Skeletal muscle tissue (tissue), 3 donors: ENCODE measurements at regions not wholly inside any gene's neighbourhood (a gene's known extent, or its start where the extent isn't known, plus 50 kb on each side); places are given as distances from the start of the nearest gene placed in this dataset.

Source experiments
- H3K27ac ChIP-seq: one replicate; pipeline ENCODE4 v1.7.0; 2013; ENCODE audit warnings: mild to moderate bottlenecking, low read depth, low read length, inconsistent platforms
- H3K27me3 ChIP-seq, 3 donors: one replicate each; pipeline ENCODE4 v1.7.0; 2013; ENCODE audit warnings: low read length in 3 of 3; ENCODE audit not compliant: control insufficient read depth in 3 of 3, insufficient read depth in 3 of 3
- H3K36me3 ChIP-seq, 3 donors: one replicate each; pipeline ENCODE4 v1.7.0; 2013; ENCODE audit warnings: low read length in 3 of 3; ENCODE audit not compliant: control insufficient read depth in 3 of 3, insufficient read depth in 3 of 3
- H3K4me1 ChIP-seq, 3 donors: one replicate each; pipeline ENCODE4 v1.7.0; 2013; ENCODE audit warnings: low read length in 3 of 3, mild to moderate bottlenecking in 3 of 3; ENCODE audit not compliant: control insufficient read depth in 3 of 3, insufficient read depth in 3 of 3
- H3K4me3 ChIP-seq, 3 donors: one replicate each; pipeline ENCODE4 v1.7.0; 2013; ENCODE audit warnings: low read length in 3 of 3
- H3K9ac ChIP-seq, 3 donors: one replicate each; pipeline ENCODE4 v1.7.0; 2013; ENCODE audit warnings: low read length in 3 of 3, mild to moderate bottlenecking in 3 of 3, moderate library complexity in 2 of 3, low read depth in 1 of 3
- H3K9me3 ChIP-seq, 3 donors: one replicate each; pipeline ENCODE4 v1.7.0; 2013; ENCODE audit warnings: low read length in 3 of 3; ENCODE audit not compliant: control insufficient read depth in 3 of 3
- donor health status: Osteomylitis.

- Histone ChIP-seq H3K36me3 (no peaks in the 10 kb centered on the region), H3K4me3 (no peak overlapping the region), H3K9ac (no peak overlapping the region), H3K4me1 (no peaks in the 10 kb centered on the region), H3K27me3 (no peaks in the 10 kb centered on the region), H3K9me3 (no peaks in the 10 kb centered on the region), H3K27ac (no peak overlapping the region)
These were observed 366.2 kb downstream of the DHX35 start for GRCh38 chr20:39328347-39328746.

GRCh38 chr20:39326050-39326449, 363.9 kb downstream of the DHX35 start:
- H3K36me3 ChIP-seq = no peaks in the 10 kb centered on the region
- H3K27ac ChIP-seq = no peak overlapping the region

DNA sequence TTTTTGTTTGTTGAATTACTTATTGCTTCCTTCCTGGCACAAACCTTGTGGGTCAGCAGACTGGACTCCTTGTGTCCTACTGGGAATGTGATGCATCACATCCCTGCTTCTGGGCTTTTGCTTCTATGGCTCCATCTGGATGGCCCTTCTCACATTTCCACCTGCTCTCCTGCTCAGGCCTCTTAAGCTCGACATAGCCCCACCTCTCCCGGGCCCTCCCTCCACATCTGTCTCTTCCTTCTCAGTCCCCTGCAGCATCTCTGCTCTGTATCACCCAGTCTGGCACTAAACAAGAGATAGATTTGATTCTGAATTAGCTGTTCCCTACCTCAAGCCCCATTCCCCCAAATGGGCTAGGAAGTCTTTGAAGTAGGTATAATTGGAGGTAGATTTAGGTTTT, 356.8 kb downstream of the DHX35 start:
- H3K4me3 ChIP-seq = no peak overlapping the region
- no peaks in the 10 kb centered on the region for H3K36me3 ChIP-seq
- no peaks in the 10 kb centered on the region for H3K27me3 ChIP-seq
- no peak overlapping the region for H3K9ac ChIP-seq
- no peaks in the 10 kb centered on the region for H3K9me3 ChIP-seq
- no peaks in the 10 kb centered on the region for H3K4me1 ChIP-seq
- no peak overlapping the region for H3K27ac ChIP-seq

More at GRCh38 chr20:39326050-39326449, 363.9 kb downstream of the DHX35 start:
- H3K9ac ChIP-seq = no peak overlapping the region
- H3K4me1 ChIP-seq = no peaks in the 10 kb centered on the region
- no peaks in the 10 kb centered on the region for H3K9me3 ChIP-seq
- H3K27me3 ChIP-seq = no peaks in the 10 kb centered on the region
- no peak overlapping the region for H3K4me3 ChIP-seq

GRCh38 chr20:39312676-39313075, 350.5 kb downstream of the DHX35 start:
- Histone ChIP-seq H3K27me3 (no peaks in the 10 kb centered on the region), H3K4me3 (no peak overlapping the region), H3K36me3 (no peaks in the 10 kb centered on the region), H3K9me3 (no peaks in the 10 kb centered on the region), H3K9ac (no peak overlapping the region), H3K27ac (no peak overlapping the region), H3K4me1 (peaks cover 0 to 2% (median 2%) of the 10 kb centered on the region in 3 donors)

GRCh38 chr20:39311851-39312506, 349.8 kb downstream of the DHX35 start:
- Histone ChIP-seq H3K36me3 (no peaks in the 10 kb centered on the region), H3K4me3 (no peak overlapping the region), H3K27ac (no peak overlapping the region), H3K9me3 (no peaks in the 10 kb centered on the region), H3K27me3 (no peaks in the 10 kb centered on the region), H3K4me1 (peaks cover 0 to 2% (median 2%) of the 10 kb centered on the region in 3 donors), H3K9ac (no peak overlapping the region)

DNA sequence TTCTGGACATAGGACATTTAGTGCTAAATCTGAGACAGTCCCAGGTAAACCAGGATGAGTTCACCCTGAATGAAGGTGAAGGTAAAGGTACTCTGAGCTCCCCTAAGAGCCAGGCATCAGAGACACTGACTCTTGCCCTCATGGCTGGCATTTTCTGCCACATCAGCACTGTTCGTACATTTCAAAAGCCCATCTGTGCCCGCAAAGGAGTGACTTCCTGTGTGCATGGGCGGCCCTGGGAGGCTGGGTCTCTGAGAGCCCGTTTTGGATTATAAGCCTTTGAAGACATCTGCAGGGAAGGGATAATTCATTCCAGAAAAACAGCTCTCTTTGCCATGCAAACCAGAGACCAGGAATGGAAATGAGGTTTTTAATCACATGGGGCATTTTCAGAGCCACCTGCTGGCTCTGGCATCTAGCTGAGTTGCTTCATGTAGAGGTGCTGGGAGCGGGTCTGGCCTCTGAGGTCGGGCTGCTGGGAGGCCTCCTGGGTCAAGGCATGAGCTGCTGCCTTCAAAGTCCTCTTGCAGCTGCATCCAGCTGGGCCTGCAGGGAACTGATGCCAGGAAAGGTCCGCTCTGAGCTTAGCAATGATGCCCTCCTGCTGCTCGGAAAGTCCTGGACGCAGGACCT, 348.3 kb downstream of the DHX35 start:
- Histone ChIP-seq H3K36me3 (no peaks in the 10 kb centered on the region), H3K4me3 (no peak overlapping the region), H3K27ac (no peak overlapping the region), H3K27me3 (no peaks in the 10 kb centered on the region), H3K9me3 (no peaks in the 10 kb centered on the region), H3K9ac (no peak overlapping the region), H3K4me1 (peaks cover 0 to 2% (median 2%) of the 10 kb centered on the region in 3 donors)

GRCh38 chr20:39309458-39309857, 347.3 kb downstream of the DHX35 start:
- H3K4me1 ChIP-seq = peaks cover 0 to 2% (median 2%) of the 10 kb centered on the region in 3 donors
- no peaks in the 10 kb centered on the region for H3K27me3 ChIP-seq
- H3K36me3 ChIP-seq = no peaks in the 10 kb centered on the region
- no peak overlapping the region for H3K9ac ChIP-seq
- no peak overlapping the region for H3K27ac ChIP-seq
- H3K9me3 ChIP-seq = no peaks in the 10 kb centered on the region
- H3K4me3 ChIP-seq = no peak overlapping the region

DNA sequence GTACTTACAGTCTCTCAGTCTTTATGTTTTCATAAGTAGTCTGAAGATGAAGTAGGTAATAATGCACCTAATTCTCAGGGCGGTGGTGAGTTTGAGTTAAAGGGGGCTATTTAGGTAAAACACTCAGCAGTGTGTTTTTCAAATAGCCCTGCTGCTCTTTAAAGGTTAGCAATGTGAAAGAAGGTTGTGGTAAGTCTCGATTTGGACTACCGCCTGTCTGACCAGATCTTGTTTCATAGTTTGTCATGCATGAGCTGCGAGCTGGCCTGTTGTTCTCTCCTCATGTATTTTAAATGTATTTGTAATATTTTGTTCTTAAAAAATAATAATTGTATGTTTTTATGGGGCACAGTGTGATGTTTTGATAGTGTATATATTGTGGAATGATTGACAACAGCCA, 340.2 kb downstream of the DHX35 start:
- no peak overlapping the region for H3K27ac ChIP-seq

DNA sequence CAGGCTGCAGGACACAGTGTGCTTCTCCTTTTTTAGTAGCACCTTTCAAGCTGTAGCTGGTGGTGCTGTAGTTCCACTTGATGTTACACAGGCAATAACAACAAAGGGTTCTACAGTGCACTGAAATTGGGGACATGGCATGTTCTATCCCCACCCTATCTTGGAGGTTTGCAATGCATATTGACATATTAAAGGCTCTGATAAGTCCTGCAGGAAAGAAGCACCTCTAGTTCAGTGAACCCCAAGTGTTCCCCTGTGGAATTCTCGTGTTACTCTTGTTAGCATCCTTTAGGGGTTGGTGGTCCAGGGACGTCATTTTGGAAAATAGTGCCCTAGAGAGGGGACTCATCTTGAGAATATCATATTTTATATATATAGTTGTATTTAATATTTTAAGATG, 337.6 kb downstream of the DHX35 start:
- Histone ChIP-seq H3K4me3 (no peak overlapping the region), H3K9ac (no peak overlapping the region), H3K9me3 (no peaks in the 10 kb centered on the region), H3K27ac (no peak overlapping the region), H3K27me3 (peaks cover 0 to 7% (median 0%) of the 10 kb centered on the region in 3 donors), H3K36me3 (no peaks in the 10 kb centered on the region), H3K4me1 (no peaks in the 10 kb centered on the region)

More for the DNA sequence above, 340.2 kb downstream of the DHX35 start:
- Histone ChIP-seq H3K4me1 (no peaks in the 10 kb centered on the region), H3K27me3 (peaks cover 0 to 7% (median 0%) of the 10 kb centered on the region in 3 donors), H3K36me3 (no peaks in the 10 kb centered on the region), H3K9me3 (no peaks in the 10 kb centered on the region), H3K4me3 (no peak overlapping the region), H3K9ac (no peak overlapping the region)
